ENCODE measurements at regions not wholly inside any gene's neighbourhood (a gene's known extent, or its start where the extent isn't known, plus 50 kb on each side); places are given as distances from the start of the nearest gene placed in this dataset.

GRCh38 chr3:76841747-76842146, 198.2 kb upstream of the ROBO2 start:
- no peak for TF ChIP-seq POLR2AphosphoS5 (IDR thresholded peaks at IDR 0.05; ENCODE audit: low read depth, low read length)
- TF ChIP-seq REST (IDR thresholded peaks at IDR 0.05; ENCODE audit: insufficient read depth in 1 of 2, low read depth in 2 of 2, low read length in 2 of 2): no peak
